HepG2 (cell line): ENCODE measurements at regions not wholly inside any gene's neighbourhood (a gene's known extent, or its start where the extent isn't known, plus 50 kb on each side); places are given as distances from the start of the nearest gene placed in this dataset.

ENCODE experiments used
- ATAC-seq: fragments of 200-7000 bp; cut with Tn5 transposase; 3 replicates; pipeline ENCODE4 v1.9.1; 2020; ENCODE audit warnings: mild to moderate bottlenecking, moderate library complexity
- BruUV-seq: library from RNA; stranded (reverse); fragments of 400-500 nt; replicated peaks from 2 replicates; lab custom pipeline; 2021; lab: Mats Ljungman, UMichigan
- CTCF ChIA-PET: fragments of 300-600 bp; formaldehyde crosslinking; extraction: SDS; loops from one replicate; lab custom pipeline; 2021; ENCODE audit warnings: low total read pairs, inconsistent platforms, low intra/inter-chr PET ratio; lab: Yijun Ruan, JAX
- POLR2A ChIA-PET: fragments of 350-600 bp; sonication (Branson Sonifier 250); formaldehyde crosslinking; loops from one replicate; lab custom pipeline; 2020; ENCODE audit warnings: antibody characterized with exemption, inconsistent platforms; lab: Yijun Ruan, JAX
- DNase-seq: peaks from one replicate; pipeline ENCODE4 v3.0.0-alpha.2; 2015; ENCODE audit warnings: low spot score
- FAIRE-seq: peaks from 3 replicates; lab custom pipeline; 2011; peaks lifted over from hg19 to GRCh38; lab: Jason Lieb, UNC
- H2AFZ ChIP-seq: one replicate; pipeline ENCODE4 v1.6.1; 2011; ENCODE audit warnings: low read length, inconsistent platforms
- H3K27ac ChIP-seq: fragments of 300-600 bp; 3 replicates; pipeline ENCODE4 v1.8.0; 2011; ENCODE audit warnings: mixed run types, mild to moderate bottlenecking, mixed read lengths, low read length, inconsistent platforms; ENCODE audit not compliant: insufficient read depth; ENCODE audit errors: extremely low read length
- H3K27me3 ChIP-seq, 2 experiments: fragments of 200-600 bp in 1 of 2; 2 replicates in 1 of 2; 3 replicates in 1 of 2; pipeline versions ENCODE4 v1.6.0 to v1.8.0; 2011; ENCODE audit warnings: low read length in 2 of 2, mild to moderate bottlenecking in 2 of 2, moderate library complexity in 2 of 2, inconsistent platforms in 1 of 2; ENCODE audit not compliant: insufficient read depth in 2 of 2, control insufficient read depth in 1 of 2
- H3K36me3 ChIP-seq, 2 experiments: fragments of 200-600 bp in 1 of 2; replicated peaks in 1 of 2; 2 replicates in 1 of 2; 3 replicates in 1 of 2; pipeline versions ENCODE4 v1.5.1 to v1.8.0; 2011; ENCODE audit warnings: low read length in 2 of 2, inconsistent platforms in 1 of 2; ENCODE audit not compliant: insufficient read depth in 2 of 2, control insufficient read depth in 1 of 2
- H3K4me1 ChIP-seq: 2 replicates; pipeline ENCODE4 v1.5.1; 2012; ENCODE audit warnings: low read length, inconsistent platforms; ENCODE audit not compliant: insufficient read depth
- H3K4me2 ChIP-seq: 2 replicates; pipeline ENCODE4 v1.6.0; 2011; ENCODE audit warnings: low read depth, low read length, inconsistent platforms
- H3K4me3 ChIP-seq, 3 experiments: fragments of 200-600 bp in 1 of 3; sonication (generic), shearing (Covaris generic) in 1 of 3; replicated peaks in 1 of 3; 2 replicates each; pipeline ENCODE4 v1.5.1; 2011 to 2016; ENCODE audit warnings: low read length in 3 of 3, inconsistent platforms in 2 of 3, low read depth in 2 of 3, mild to moderate bottlenecking in 2 of 3, control low read depth in 1 of 3, mixed read lengths in 1 of 3; ENCODE audit not compliant: insufficient read depth in 1 of 3
- H3K79me2 ChIP-seq: one replicate; pipeline ENCODE4 v1.6.1; 2011; ENCODE audit warnings: low read length, inconsistent platforms; ENCODE audit not compliant: insufficient read depth
- H3K9ac ChIP-seq: 2 replicates; pipeline ENCODE4 v1.6.0; 2011; ENCODE audit warnings: mild to moderate bottlenecking, low read depth, low read length, inconsistent platforms; ENCODE audit not compliant: insufficient read depth
- H3K9me3 ChIP-seq: 2 replicates; pipeline ENCODE4 v1.5.1; 2012; ENCODE audit warnings: mild to moderate bottlenecking, low read length
- H4K20me1 ChIP-seq: 2 replicates; pipeline ENCODE4 v1.6.0; 2011; ENCODE audit warnings: inconsistent platforms, mild to moderate bottlenecking, low read length, moderate library complexity; ENCODE audit not compliant: insufficient read depth
- BRF2 ChIP-seq: sonication (generic); formaldehyde crosslinking; IDR thresholded peaks from 2 replicates; pipeline ENCODE4 v1.8.1; 2022; ENCODE audit warnings: mild to moderate bottlenecking, missing genetic modification reagents
- CCAR2 ChIP-seq: fragments of 200-400 bp; formaldehyde crosslinking; optimal IDR thresholded peaks from 2 replicates; pipeline ENCODE3; 2018; ENCODE audit warnings: low read depth, mild to moderate bottlenecking, low read length, moderate library complexity
- CCDC6 ChIP-seq: sonication (generic); formaldehyde crosslinking; IDR thresholded peaks from 2 replicates; pipeline ENCODE4 v1.8.1; 2022; ENCODE audit warnings: mild to moderate bottlenecking, missing genetic modification reagents, moderate library complexity
- NFE2L2 ChIP-seq: fragments of 150-350 bp; IDR thresholded peaks from 2 replicates; pipeline ENCODE4 v1.6.1; 2014; ENCODE audit warnings: low read length
- SAP130 ChIP-seq: IDR thresholded peaks from 2 replicates; pipeline ENCODE4 v1.6.1; 2016; ENCODE audit warnings: low read depth
- SIN3A ChIP-seq: IDR thresholded peaks from 2 replicates; pipeline ENCODE4 v1.6.1; 2011; ENCODE audit warnings: low read depth, mild to moderate bottlenecking, control low read depth, low read length, borderline replicate concordance
- SYNCRIP ChIP-seq: fragments of 200-400 bp; formaldehyde crosslinking; IDR thresholded peaks from 2 replicates; pipeline ENCODE4 v1.6.1; 2018; ENCODE audit warnings: mild to moderate bottlenecking, low read depth, low read length; ENCODE audit not compliant: insufficient read depth
- ZBTB7B ChIP-seq: sonication (generic); formaldehyde crosslinking; IDR thresholded peaks from 2 replicates; pipeline ENCODE4 v1.4.0; 2020; ENCODE audit warnings: missing genetic modification reagents
- ZNF12 ChIP-seq: sonication (generic); formaldehyde crosslinking; IDR thresholded peaks from 2 replicates; pipeline ENCODE4 v1.5.0; 2020; ENCODE audit warnings: missing genetic modification reagents
- ZNF17 ChIP-seq: sonication (generic); formaldehyde crosslinking; IDR thresholded peaks from 2 replicates; pipeline ENCODE4 v1.5.0; 2020; ENCODE audit warnings: mild to moderate bottlenecking, missing genetic modification reagents
- ZNF232 ChIP-seq: sonication (generic); formaldehyde crosslinking; IDR thresholded peaks from 2 replicates; pipeline ENCODE4 v1.4.0; 2020; ENCODE audit warnings: missing genetic modification reagents, borderline replicate concordance
- ZNF317 ChIP-seq: sonication (generic); formaldehyde crosslinking; IDR thresholded peaks from 2 replicates; pipeline ENCODE4 v1.5.0; 2020; ENCODE audit warnings: mild to moderate bottlenecking, missing genetic modification reagents
- ZNF468 ChIP-seq: sonication (generic); formaldehyde crosslinking; IDR thresholded peaks from 2 replicates; pipeline ENCODE4 v1.8.0; 2022; ENCODE audit warnings: mild to moderate bottlenecking, moderate library complexity, missing genetic modification reagents
- ZNF691 ChIP-seq: sonication (generic); formaldehyde crosslinking; IDR thresholded peaks from 2 replicates; pipeline ENCODE4 v1.4.0; 2020; ENCODE audit warnings: missing genetic modification reagents, low read depth, mild to moderate bottlenecking, borderline replicate concordance
- WGBS: methylation state at CpG from one replicate; pipeline ENCODE4 v1.1.6; 2017; ENCODE audit warnings: low lambda C conversion rate; 5-methylcytosine and 5-hydroxymethylcytosine counted together
- in situ Hi-C: cut with HindIII; loops from 2 replicates; pipeline ENCODE4 v1.10.0; 2017; ENCODE audit warnings: low pct_unique_long_range_greater_than_20kb; ENCODE audit not compliant: extremely low pct_ligation_motif_present
- intact Hi-C: fragments of 100-400 bp; cut with micrococcal nuclease; formaldehyde crosslinking; loops from one replicate; pipeline ENCODE4 v1.10.0; 2022; ENCODE audit not compliant: unreplicated experiment
- TF ChIP-seq, protein P1 (sequence below): sonication (generic); formaldehyde crosslinking; IDR thresholded peaks from 2 replicates; pipeline ENCODE4 v1.4.0; 2020; ENCODE audit warnings: mild to moderate bottlenecking, missing genetic modification reagents

DNA sequence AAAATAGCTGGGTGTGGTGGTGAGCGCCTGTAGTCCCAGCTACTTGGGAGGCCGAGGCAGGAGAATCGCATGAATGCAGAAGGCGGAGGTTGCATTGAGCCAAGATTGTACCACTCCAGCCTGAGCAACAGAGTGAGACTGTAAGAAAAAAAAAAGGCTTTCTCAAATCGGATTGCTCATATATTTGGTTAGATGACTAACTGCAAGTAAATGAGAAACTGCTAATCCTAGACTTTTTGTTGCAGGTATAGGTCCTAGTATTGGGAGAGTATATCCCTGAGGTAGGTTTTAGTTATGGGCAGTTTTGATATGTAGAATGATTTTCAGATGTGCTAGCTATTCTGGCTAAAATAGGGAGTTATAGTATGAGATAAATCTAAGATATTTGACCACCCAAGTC, 944.8 kb downstream of the DNAH5 start (continued):
- TF ChIP-seq SYNCRIP, result no peak
- TF ChIP-seq SAP130 (CRISPR knock-in tag), result no peak
- TF ChIP-seq, protein P1, sequence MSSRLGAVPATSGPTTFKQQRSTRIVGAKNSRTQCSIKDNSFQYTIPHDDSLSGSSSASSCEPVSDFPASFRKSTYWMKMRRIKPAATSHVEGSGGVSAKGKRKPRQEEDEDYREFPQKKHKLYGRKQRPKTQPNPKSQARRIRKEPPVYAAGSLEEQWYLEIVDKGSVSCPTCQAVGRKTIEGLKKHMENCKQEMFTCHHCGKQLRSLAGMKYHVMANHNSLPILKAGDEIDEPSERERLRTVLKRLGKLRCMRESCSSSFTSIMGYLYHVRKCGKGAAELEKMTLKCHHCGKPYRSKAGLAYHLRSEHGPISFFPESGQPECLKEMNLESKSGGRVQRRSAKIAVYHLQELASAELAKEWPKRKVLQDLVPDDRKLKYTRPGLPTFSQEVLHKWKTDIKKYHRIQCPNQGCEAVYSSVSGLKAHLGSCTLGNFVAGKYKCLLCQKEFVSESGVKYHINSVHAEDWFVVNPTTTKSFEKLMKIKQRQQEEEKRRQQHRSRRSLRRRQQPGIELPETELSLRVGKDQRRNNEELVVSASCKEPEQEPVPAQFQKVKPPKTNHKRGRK (CRISPR knock-in tag), result no peak
- TF ChIP-seq ZNF468 (CRISPR knock-in tag), result no peak
- TF ChIP-seq NFE2L2, result no peak
- no peak for TF ChIP-seq ZNF12 (CRISPR knock-in tag)
- no peak for TF ChIP-seq CCAR2
- no peak for TF ChIP-seq ZNF691 (CRISPR knock-in tag)
- no peak for TF ChIP-seq BRF2

DNA sequence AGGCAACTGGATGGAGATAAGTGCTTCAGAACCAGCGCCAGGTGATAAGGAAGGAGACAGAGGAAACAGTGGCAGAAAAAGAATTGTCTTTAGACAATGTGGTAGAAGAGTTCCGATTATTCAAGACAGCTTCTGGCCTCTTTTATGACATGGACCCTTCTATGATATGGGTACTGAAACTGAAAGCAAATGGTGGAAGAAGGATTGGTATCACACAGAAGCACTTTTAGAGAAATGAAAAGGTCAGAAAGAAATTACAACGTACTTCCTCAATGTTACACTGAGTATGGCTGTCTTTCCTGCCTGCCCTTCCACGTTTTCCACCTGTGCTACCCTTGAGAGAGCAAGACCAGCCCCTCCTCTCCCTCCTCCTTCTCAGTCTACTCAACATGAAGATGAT, 959.3 kb downstream of the DNAH5 start:
- no TSS peak for BruUV-seq
- no peaks in the 10 kb centered on the region for H3K4me1 ChIP-seq
- H3K36me3 ChIP-seq, result no peaks in the 10 kb centered on the region
- intact Hi-C loops (no loop called here), in situ Hi-C loops (no loop called here)
- no peak overlapping the region for H2AFZ ChIP-seq
- H3K27me3 ChIP-seq, result no peaks in the 10 kb centered on the region
- H3K9ac ChIP-seq, result no peak overlapping the region
- ChIA-PET POLR2A (no interaction called here), CTCF (no interaction called here)
- H3K27ac ChIP-seq, result no peak overlapping the region
- TF ChIP-seq ZNF17 (CRISPR knock-in tag) (no peak), ZNF12 (CRISPR knock-in tag) (no peak), SIN3A (no peak), CCDC6 (CRISPR knock-in tag) (no peak), ZNF232 (CRISPR knock-in tag) (no peak), ZNF317 (CRISPR knock-in tag) (no peak), ZBTB7B (CRISPR knock-in tag) (no peak)
- H3K4me2 ChIP-seq, result no peak overlapping the region
- peaks cover 59% of the 10 kb centered on the region for H3K9me3 ChIP-seq
- H3K4me3 ChIP-seq, result no peak overlapping the region
- FAIRE-seq (no peak), ATAC-seq (no peak), DNase-seq (no peak)
- H4K20me1 ChIP-seq, result no peaks in the 10 kb centered on the region
- 2% methylated on average over 4 of the region's 4 CpGs for WGBS
- H3K79me2 ChIP-seq, result no peaks in the 10 kb centered on the region
